ENCODE measurements at regions not wholly inside any gene's neighbourhood (a gene's known extent, or its start where the extent isn't known, plus 50 kb on each side); places are given as distances from the start of the nearest gene placed in this dataset.

DNA sequence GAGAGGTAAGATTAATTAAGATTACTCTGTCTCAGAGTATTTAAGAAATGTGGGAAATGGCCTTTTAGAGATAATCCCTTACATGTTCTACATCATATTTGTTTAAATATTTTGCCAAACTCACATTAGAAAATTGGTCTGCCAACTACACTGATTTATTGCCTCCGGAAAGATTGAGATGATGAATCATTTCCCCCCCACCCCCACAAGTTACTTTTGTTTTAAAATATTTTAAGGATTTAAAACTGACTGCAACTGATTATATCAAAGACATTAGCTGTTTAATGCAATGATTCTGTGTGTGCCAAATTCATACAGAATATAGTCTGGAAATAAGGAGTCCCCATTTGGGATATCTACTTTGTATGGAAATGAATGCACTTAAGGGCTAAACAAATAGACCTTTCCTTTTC is 674.4 kb downstream of the PRR16 start:
- H4K20me1 ChIP-seq (ENCODE audit: insufficient read depth) = no peaks in the 10 kb centered on the region
- H2AFZ ChIP-seq = no peak overlapping the region
- no peak overlapping the region for H3K4me2 ChIP-seq
- TF ChIP-seq EZH2 (IDR thresholded peaks at IDR 0.05; ENCODE audit: low read depth) (no peak), CTCF (conservative IDR thresholded peaks at IDR 0.05) (no peak)
- no peaks in the 10 kb centered on the region for H3K79me2 ChIP-seq (ENCODE audit: low read depth)
- no peaks in the 10 kb centered on the region for H3K9me2 ChIP-seq (ENCODE audit: insufficient read depth)
- H3K4me3 ChIP-seq = no peak overlapping the region
- H3K9me3 ChIP-seq (ENCODE audit: insufficient read depth, low read depth) = no peaks in the 10 kb centered on the region
- H3F3A ChIP-seq (ENCODE audit: insufficient read depth, low read depth) = no peaks in the 10 kb centered on the region
- H3K27ac ChIP-seq = no peak overlapping the region
- no peaks in the 10 kb centered on the region for H3K27me3 ChIP-seq (ENCODE audit: insufficient read depth, low read depth)
- no TSS peak for BruUV-seq (replicated peaks)
- no peak for DNase-seq
- CTCF ChIA-PET = no interaction called here
- POLR2A ChIA-PET (ENCODE audit: unreplicated experiment) = no interaction called here
- intact Hi-C loops (cut with micrococcal nuclease; ENCODE audit: unreplicated experiment) = no loop called here
- no peaks in the 10 kb centered on the region for H3K4me1 ChIP-seq (replicated peaks; ENCODE audit: insufficient read depth)
- H3K36me3 ChIP-seq (ENCODE audit: low read depth) = no peaks in the 10 kb centered on the region

GRCh38 chr5:121138952-121139351 is 674.9 kb downstream of the PRR16 start:
- no peak overlapping the region for H3K27ac ChIP-seq
- no peak overlapping the region for H2AFZ ChIP-seq
- no peaks in the 10 kb centered on the region for H3K27me3 ChIP-seq (ENCODE audit: insufficient read depth, low read depth)
- intact Hi-C loops (cut with micrococcal nuclease; ENCODE audit: unreplicated experiment) = no loop called here
- no TSS peak for BruUV-seq (replicated peaks)
- ChIA-PET POLR2A (ENCODE audit: unreplicated experiment) (no interaction called here), CTCF (no interaction called here)
- H3K4me2 ChIP-seq = no peak overlapping the region
- no peak overlapping the region for H3K4me3 ChIP-seq
- H3K79me2 ChIP-seq (ENCODE audit: low read depth) = no peaks in the 10 kb centered on the region
- no peaks in the 10 kb centered on the region for H3K36me3 ChIP-seq (ENCODE audit: low read depth)
- H3F3A ChIP-seq (ENCODE audit: insufficient read depth, low read depth) = no peaks in the 10 kb centered on the region
- no peaks in the 10 kb centered on the region for H3K9me3 ChIP-seq (ENCODE audit: insufficient read depth, low read depth)
- DNase-seq = no peak
- H4K20me1 ChIP-seq (ENCODE audit: insufficient read depth) = no peaks in the 10 kb centered on the region
- no peaks in the 10 kb centered on the region for H3K4me1 ChIP-seq (replicated peaks; ENCODE audit: insufficient read depth)
- no peaks in the 10 kb centered on the region for H3K9me2 ChIP-seq (ENCODE audit: insufficient read depth)
- TF ChIP-seq CTCF (conservative IDR thresholded peaks at IDR 0.05) (no peak), EZH2 (IDR thresholded peaks at IDR 0.05; ENCODE audit: low read depth) (no peak)

GRCh38 chr5:121144764-121145163 is 680.7 kb downstream of the PRR16 start:
- TF ChIP-seq CTCF (conservative IDR thresholded peaks at IDR 0.05) (no peak), EZH2 (IDR thresholded peaks at IDR 0.05; ENCODE audit: low read depth) (no peak)
- CTCF ChIA-PET = no interaction called here
- Histone ChIP-seq H3K4me1 (replicated peaks; ENCODE audit: insufficient read depth) (no peaks in the 10 kb centered on the region), H3K4me2 (no peak overlapping the region), H3K9me3 (ENCODE audit: insufficient read depth, low read depth) (no peaks in the 10 kb centered on the region), H3K4me3 (no peak overlapping the region), H3K27ac (no peak overlapping the region), H3K36me3 (ENCODE audit: low read depth) (no peaks in the 10 kb centered on the region), H4K20me1 (ENCODE audit: insufficient read depth) (no peaks in the 10 kb centered on the region), H3F3A (ENCODE audit: insufficient read depth, low read depth) (no peaks in the 10 kb centered on the region), H2AFZ (no peak overlapping the region), H3K79me2 (ENCODE audit: low read depth) (no peaks in the 10 kb centered on the region), H3K27me3 (ENCODE audit: insufficient read depth, low read depth) (no peaks in the 10 kb centered on the region), H3K9me2 (ENCODE audit: insufficient read depth) (no peaks in the 10 kb centered on the region)
- POLR2A ChIA-PET (ENCODE audit: unreplicated experiment) = no interaction called here
- intact Hi-C loops (cut with micrococcal nuclease; ENCODE audit: unreplicated experiment) = no loop called here
- no TSS peak for BruUV-seq (replicated peaks)
- no peak for DNase-seq
